ENCODE measurements at regions not wholly inside any gene's neighbourhood (a gene's known extent, or its start where the extent isn't known, plus 50 kb on each side); places are given as distances from the start of the nearest gene placed in this dataset.

DNA sequence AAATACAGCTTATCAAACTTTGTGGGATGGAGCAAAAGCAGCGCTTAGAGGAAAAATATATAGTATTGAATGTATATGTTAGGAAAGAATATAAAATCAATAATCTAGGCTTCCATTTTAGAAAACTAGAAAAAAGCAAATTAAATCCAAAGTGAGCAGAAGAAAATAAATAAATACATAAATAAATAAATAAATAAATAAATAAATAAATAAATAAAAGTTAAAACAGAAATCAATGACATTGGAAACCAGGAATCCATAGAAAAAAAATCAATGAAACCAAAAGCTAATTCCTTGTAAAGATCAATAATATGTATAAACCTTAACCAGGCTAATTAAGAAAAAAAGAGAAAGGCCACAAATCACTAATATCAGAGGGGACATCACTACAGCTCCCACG, 141.8 kb upstream of the C1QTNF7 start:
- TF ChIP-seq, protein P1, sequence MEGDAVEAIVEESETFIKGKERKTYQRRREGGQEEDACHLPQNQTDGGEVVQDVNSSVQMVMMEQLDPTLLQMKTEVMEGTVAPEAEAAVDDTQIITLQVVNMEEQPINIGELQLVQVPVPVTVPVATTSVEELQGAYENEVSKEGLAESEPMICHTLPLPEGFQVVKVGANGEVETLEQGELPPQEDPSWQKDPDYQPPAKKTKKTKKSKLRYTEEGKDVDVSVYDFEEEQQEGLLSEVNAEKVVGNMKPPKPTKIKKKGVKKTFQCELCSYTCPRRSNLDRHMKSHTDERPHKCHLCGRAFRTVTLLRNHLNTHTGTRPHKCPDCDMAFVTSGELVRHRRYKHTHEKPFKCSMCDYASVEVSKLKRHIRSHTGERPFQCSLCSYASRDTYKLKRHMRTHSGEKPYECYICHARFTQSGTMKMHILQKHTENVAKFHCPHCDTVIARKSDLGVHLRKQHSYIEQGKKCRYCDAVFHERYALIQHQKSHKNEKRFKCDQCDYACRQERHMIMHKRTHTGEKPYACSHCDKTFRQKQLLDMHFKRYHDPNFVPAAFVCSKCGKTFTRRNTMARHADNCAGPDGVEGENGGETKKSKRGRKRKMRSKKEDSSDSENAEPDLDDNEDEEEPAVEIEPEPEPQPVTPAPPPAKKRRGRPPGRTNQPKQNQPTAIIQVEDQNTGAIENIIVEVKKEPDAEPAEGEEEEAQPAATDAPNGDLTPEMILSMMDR (conservative IDR thresholded peaks at IDR 0.05; ENCODE audit: low read depth in 2 of 2), result no peak
- no peak for TF ChIP-seq JUNB (IDR thresholded peaks at IDR 0.05; ENCODE audit: unreplicated experiment)
- no peak for TF ChIP-seq POLR2AphosphoS5 (IDR thresholded peaks at IDR 0.05; ENCODE audit: low read depth)
- no peak for TF ChIP-seq EZH2phosphoT487 (IDR thresholded peaks at IDR 0.05; ENCODE audit: unreplicated experiment)
- TF ChIP-seq EZH2 (IDR thresholded peaks at IDR 0.05; ENCODE audit: low read depth, unreplicated experiment), result no peak
- TF ChIP-seq, protein P2, sequence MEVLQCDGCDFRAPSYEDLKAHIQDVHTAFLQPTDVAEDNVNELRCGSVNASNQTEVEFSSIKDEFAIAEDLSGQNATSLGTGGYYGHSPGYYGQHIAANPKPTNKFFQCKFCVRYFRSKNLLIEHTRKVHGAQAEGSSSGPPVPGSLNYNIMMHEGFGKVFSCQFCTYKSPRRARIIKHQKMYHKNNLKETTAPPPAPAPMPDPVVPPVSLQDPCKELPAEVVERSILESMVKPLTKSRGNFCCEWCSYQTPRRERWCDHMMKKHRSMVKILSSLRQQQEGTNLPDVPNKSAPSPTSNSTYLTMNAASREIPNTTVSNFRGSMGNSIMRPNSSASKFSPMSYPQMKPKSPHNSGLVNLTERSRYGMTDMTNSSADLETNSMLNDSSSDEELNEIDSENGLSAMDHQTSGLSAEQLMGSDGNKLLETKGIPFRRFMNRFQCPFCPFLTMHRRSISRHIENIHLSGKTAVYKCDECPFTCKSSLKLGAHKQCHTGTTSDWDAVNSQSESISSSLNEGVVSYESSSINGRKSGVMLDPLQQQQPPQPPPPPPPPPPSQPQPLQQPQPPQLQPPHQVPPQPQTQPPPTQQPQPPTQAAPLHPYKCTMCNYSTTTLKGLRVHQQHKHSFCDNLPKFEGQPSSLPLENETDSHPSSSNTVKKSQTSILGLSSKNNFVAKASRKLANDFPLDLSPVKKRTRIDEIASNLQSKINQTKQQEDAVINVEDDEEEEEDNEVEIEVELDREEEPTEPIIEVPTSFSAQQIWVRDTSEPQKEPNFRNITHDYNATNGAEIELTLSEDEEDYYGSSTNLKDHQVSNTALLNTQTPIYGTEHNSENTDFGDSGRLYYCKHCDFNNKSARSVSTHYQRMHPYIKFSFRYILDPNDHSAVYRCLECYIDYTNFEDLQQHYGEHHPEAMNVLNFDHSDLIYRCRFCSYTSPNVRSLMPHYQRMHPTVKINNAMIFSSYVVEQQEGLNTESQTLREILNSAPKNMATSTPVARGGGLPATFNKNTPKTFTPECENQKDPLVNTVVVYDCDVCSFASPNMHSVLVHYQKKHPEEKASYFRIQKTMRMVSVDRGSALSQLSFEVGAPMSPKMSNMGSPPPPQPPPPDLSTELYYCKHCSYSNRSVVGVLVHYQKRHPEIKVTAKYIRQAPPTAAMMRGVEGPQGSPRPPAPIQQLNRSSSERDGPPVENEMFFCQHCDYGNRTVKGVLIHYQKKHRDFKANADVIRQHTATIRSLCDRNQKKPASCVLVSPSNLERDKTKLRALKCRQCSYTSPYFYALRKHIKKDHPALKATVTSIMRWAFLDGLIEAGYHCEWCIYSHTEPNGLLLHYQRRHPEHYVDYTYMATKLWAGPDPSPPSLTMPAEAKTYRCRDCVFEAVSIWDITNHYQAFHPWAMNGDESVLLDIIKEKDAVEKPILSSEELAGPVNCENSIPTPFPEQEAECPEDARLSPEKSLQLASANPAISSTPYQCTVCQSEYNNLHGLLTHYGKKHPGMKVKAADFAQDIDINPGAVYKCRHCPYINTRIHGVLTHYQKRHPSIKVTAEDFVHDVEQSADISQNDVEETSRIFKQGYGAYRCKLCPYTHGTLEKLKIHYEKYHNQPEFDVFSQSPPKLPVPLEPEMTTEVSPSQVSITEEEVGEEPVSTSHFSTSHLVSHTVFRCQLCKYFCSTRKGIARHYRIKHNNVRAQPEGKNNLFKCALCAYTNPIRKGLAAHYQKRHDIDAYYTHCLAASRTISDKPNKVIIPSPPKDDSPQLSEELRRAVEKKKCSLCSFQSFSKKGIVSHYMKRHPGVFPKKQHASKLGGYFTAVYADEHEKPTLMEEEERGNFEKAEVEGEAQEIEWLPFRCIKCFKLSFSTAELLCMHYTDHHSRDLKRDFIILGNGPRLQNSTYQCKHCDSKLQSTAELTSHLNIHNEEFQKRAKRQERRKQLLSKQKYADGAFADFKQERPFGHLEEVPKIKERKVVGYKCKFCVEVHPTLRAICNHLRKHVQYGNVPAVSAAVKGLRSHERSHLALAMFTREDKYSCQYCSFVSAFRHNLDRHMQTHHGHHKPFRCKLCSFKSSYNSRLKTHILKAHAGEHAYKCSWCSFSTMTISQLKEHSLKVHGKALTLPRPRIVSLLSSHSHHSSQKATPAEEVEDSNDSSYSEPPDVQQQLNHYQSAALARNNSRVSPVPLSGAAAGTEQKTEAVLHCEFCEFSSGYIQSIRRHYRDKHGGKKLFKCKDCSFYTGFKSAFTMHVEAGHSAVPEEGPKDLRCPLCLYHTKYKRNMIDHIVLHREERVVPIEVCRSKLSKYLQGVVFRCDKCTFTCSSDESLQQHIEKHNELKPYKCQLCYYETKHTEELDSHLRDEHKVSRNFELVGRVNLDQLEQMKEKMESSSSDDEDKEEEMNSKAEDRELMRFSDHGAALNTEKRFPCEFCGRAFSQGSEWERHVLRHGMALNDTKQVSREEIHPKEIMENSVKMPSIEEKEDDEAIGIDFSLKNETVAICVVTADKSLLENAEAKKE (CRISPR knock-in tag; IDR thresholded peaks at IDR 0.05), result no peak
